ENCODE measurements at regions not wholly inside any gene's neighbourhood (a gene's known extent, or its start where the extent isn't known, plus 50 kb on each side); places are given as distances from the start of the nearest gene placed in this dataset.
"Not testable (repeated sequence)": the region's sequence is repeated elsewhere in the genome, so short reads cannot be mapped to it uniquely, and the experiment has no call there.

GRCh38 chr9:94026816-94027215 lies 57.4 kb upstream of the PTPDC1 start:
- DNase-seq (no peak), ATAC-seq (ENCODE audit: low read depth) (no peak)
- H2AFZ ChIP-seq (ENCODE audit: insufficient read depth, low read depth, low read length, poor library complexity, severe bottlenecking), result no peak overlapping the region
- intact Hi-C loops (cut with micrococcal nuclease), result no loop called here
- TF ChIP-seq EZH2 (IDR thresholded peaks at IDR 0.05; ENCODE audit: borderline replicate concordance, insufficient read depth, low read depth, low read length, poor library complexity, severe bottlenecking) (no peak), CTCF (IDR thresholded peaks at IDR 0.05) (no peak)
- peaks cover 0 to 6% (median 0%) of the 10 kb centered on the region in 4 experiments for H3K27me3 ChIP-seq (replicated peaks in 1 of 4; ENCODE audit: control extremely low read depth in 1 of 4, control insufficient read depth in 3 of 4, insufficient read depth in 4 of 4, low read length in 3 of 4)
- POLR2A ChIA-PET, result no interaction called here
- Mint-ChIP-seq H3K4me3 (no peak overlapping the region), H3K4me1 (peaks cover 15% of the 10 kb centered on the region), H3K27ac (no peak overlapping the region), H3K9me3 (ENCODE audit: insufficient read depth) (no peaks in the 10 kb centered on the region), H3K27me3 (peaks cover 5% of the 10 kb centered on the region)
- peaks cover 12 to 13% of the 10 kb centered on the region in 2 donors for H3K4me1 ChIP-seq (ENCODE audit: control insufficient read depth in 2 of 2, insufficient read depth in 2 of 2, low read length in 2 of 2)
- CTCF ChIA-PET, result interaction anchor here (1.1 to 2.7 kb wide), 2 partner anchors 12 to 187 kb away, joined by 5 to 9 read pairs; no protein-coding TSS in a partner anchor
- no peak overlapping the region for H3K4me2 ChIP-seq (replicated peaks; ENCODE audit: low read depth, low read length, poor library complexity, severe bottlenecking)
- peaks cover 0 to 7% (median 2%) of the 10 kb centered on the region in 3 donors for H3K9me3 ChIP-seq (ENCODE audit: control extremely low read depth in 1 of 3, control insufficient read depth in 2 of 3, insufficient read depth in 1 of 3, low read length in 2 of 3)
- H3K4me3 ChIP-seq (ENCODE audit: control extremely low read depth in 1 of 5, extremely low read depth in 1 of 5, insufficient read depth in 1 of 5, low read depth in 2 of 5, low read length in 4 of 5), result no peak overlapping the region
- H3K9ac ChIP-seq (ENCODE audit: low read length), result no peak overlapping the region
- no peaks in the 10 kb centered on the region for H3K36me3 ChIP-seq (replicated peaks in 1 of 2; ENCODE audit: control extremely low read depth in 1 of 2, control insufficient read depth in 1 of 2, extremely low read depth in 1 of 2, insufficient read depth in 2 of 2, low read length in 1 of 2)
- no peak overlapping the region for H3K27ac ChIP-seq (ENCODE audit: low read length in 2 of 2)
- no peaks in the 10 kb centered on the region for H4K20me1 ChIP-seq (ENCODE audit: control insufficient read depth, insufficient read depth, low read length, poor library complexity, severe bottlenecking)
- peaks cover 10% of the 10 kb centered on the region for H3K79me2 ChIP-seq (ENCODE audit: control insufficient read depth, insufficient read depth, low read length)

- H3K4me1 Mint-ChIP-seq; H3K36me3 ChIP-seq (replicated peaks in 1 of 2; ENCODE audit: control extremely low read depth in 1 of 2, control insufficient read depth in 1 of 2, extremely low read depth in 1 of 2, insufficient read depth in 2 of 2, low read length in 1 of 2); H3K27me3 Mint-ChIP-seq; POLR2A ChIA-PET; H3K79me2 ChIP-seq (ENCODE audit: control insufficient read depth, insufficient read depth, low read length); H3K27me3 ChIP-seq (replicated peaks in 1 of 4; ENCODE audit: control extremely low read depth in 1 of 4, control insufficient read depth in 3 of 4, insufficient read depth in 4 of 4, low read length in 3 of 4); H3K4me3 ChIP-seq (ENCODE audit: control extremely low read depth in 1 of 5, extremely low read depth in 1 of 5, insufficient read depth in 1 of 5, low read depth in 2 of 5, low read length in 4 of 5); H3K4me3 Mint-ChIP-seq; H3K27ac ChIP-seq (ENCODE audit: low read length in 2 of 2); DNase-seq; H2AFZ ChIP-seq (ENCODE audit: insufficient read depth, low read depth, low read length, poor library complexity, severe bottlenecking); CTCF ChIA-PET; H3K9me3 ChIP-seq (ENCODE audit: control extremely low read depth in 1 of 3, control insufficient read depth in 2 of 3, insufficient read depth in 1 of 3, low read length in 2 of 3); ATAC-seq (ENCODE audit: low read depth); H3K4me1 ChIP-seq (ENCODE audit: control insufficient read depth in 2 of 2, insufficient read depth in 2 of 2, low read length in 2 of 2); H4K20me1 ChIP-seq (ENCODE audit: control insufficient read depth, insufficient read depth, low read length, poor library complexity, severe bottlenecking); H3K9me3 Mint-ChIP-seq (ENCODE audit: insufficient read depth); H3K27ac Mint-ChIP-seq; H3K9ac ChIP-seq (ENCODE audit: low read length); H3K4me2 ChIP-seq (replicated peaks; ENCODE audit: low read depth, low read length, poor library complexity, severe bottlenecking); intact Hi-C loops (cut with micrococcal nuclease): not testable (repeated sequence)
Measured at GRCh38 chr9:94022476-94022875, 61.8 kb upstream of the PTPDC1 start.

GRCh38 chr9:94020836-94021235 lies 63.4 kb upstream of the PTPDC1 start:
- H3K4me1 ChIP-seq (ENCODE audit: control insufficient read depth in 2 of 2, insufficient read depth in 2 of 2, low read length in 2 of 2); H3K4me1 Mint-ChIP-seq; H3K9ac ChIP-seq (ENCODE audit: low read length); CTCF ChIA-PET; intact Hi-C loops (cut with micrococcal nuclease); H2AFZ ChIP-seq (ENCODE audit: insufficient read depth, low read depth, low read length, poor library complexity, severe bottlenecking); H3K27ac ChIP-seq (ENCODE audit: low read length in 2 of 2); POLR2A ChIA-PET; H4K20me1 ChIP-seq (ENCODE audit: control insufficient read depth, insufficient read depth, low read length, poor library complexity, severe bottlenecking); H3K27me3 Mint-ChIP-seq; H3K27me3 ChIP-seq (replicated peaks in 1 of 4; ENCODE audit: control extremely low read depth in 1 of 4, control insufficient read depth in 3 of 4, insufficient read depth in 4 of 4, low read length in 3 of 4); ATAC-seq (ENCODE audit: low read depth); H3K36me3 ChIP-seq (replicated peaks in 1 of 2; ENCODE audit: control extremely low read depth in 1 of 2, control insufficient read depth in 1 of 2, extremely low read depth in 1 of 2, insufficient read depth in 2 of 2, low read length in 1 of 2); DNase-seq; H3K79me2 ChIP-seq (ENCODE audit: control insufficient read depth, insufficient read depth, low read length); H3K4me2 ChIP-seq (replicated peaks; ENCODE audit: low read depth, low read length, poor library complexity, severe bottlenecking); H3K4me3 ChIP-seq (ENCODE audit: control extremely low read depth in 1 of 5, extremely low read depth in 1 of 5, insufficient read depth in 1 of 5, low read depth in 2 of 5, low read length in 4 of 5); H3K9me3 ChIP-seq (ENCODE audit: control extremely low read depth in 1 of 3, control insufficient read depth in 2 of 3, insufficient read depth in 1 of 3, low read length in 2 of 3); H3K9me3 Mint-ChIP-seq (ENCODE audit: insufficient read depth); H3K4me3 Mint-ChIP-seq; H3K27ac Mint-ChIP-seq: not testable (repeated sequence)
- no CpG with 5 or more reads among the region's 2 CpGs for WGBS (ENCODE audit: insufficient coverage)

All from B cell (primary cell).